B cell (primary cell): ENCODE measurements at regions not wholly inside any gene's neighbourhood (a gene's known extent, or its start where the extent isn't known, plus 50 kb on each side); places are given as distances from the start of the nearest gene placed in this dataset.

Experiments
- ATAC-seq: fragments of 200-7000 bp; cut with Tn5 transposase; one replicate; pipeline ENCODE4 v1.10.0; 2021; ENCODE audit warnings: low read depth, mild to moderate bottlenecking, moderate number of reproducible peaks, moderate library complexity
- CTCF ChIA-PET: fragments of 350-600 bp; sonication (Branson Sonifier 250); formaldehyde crosslinking; loops from one replicate; lab custom pipeline; 2021; ENCODE audit warnings: antibody characterized with exemption, inconsistent platforms; lab: Charles Lee
- POLR2A ChIA-PET: fragments of 350-600 bp; sonication (Branson Sonifier 250); formaldehyde crosslinking; loops from one replicate; lab custom pipeline; 2021; ENCODE audit warnings: antibody characterized with exemption; lab: Charles Lee
- DNase-seq: peaks from one replicate; pipeline ENCODE4 v3.0.0; 2013
- H2AFZ ChIP-seq: 2 replicates; pipeline ENCODE4 v1.6.1; 2012; ENCODE audit warnings: mild to moderate bottlenecking, low read depth, low read length; ENCODE audit not compliant: insufficient read depth, poor library complexity, severe bottlenecking
- H3K27ac ChIP-seq, 2 donors: 1 replicate in 1 of 2; 2 replicates in 1 of 2; pipeline ENCODE4 v1.5.1; 2012 to 2013; ENCODE audit warnings: low read length in 2 of 2, mild to moderate bottlenecking in 2 of 2, moderate library complexity in 1 of 2
- H3K27me3 ChIP-seq, 4 experiments: fragments of 200-600 bp in 1 of 4; sonication (generic) in 1 of 4; replicated peaks in 1 of 4; 1 replicate in 2 of 4; 2 replicates in 2 of 4; pipeline versions ENCODE4 v1.6.1 to v1.7.0; 2013 to 2016; ENCODE audit warnings: low read length in 3 of 4, mild to moderate bottlenecking in 2 of 4, mixed read lengths in 1 of 4, moderate library complexity in 1 of 4; ENCODE audit not compliant: insufficient read depth in 4 of 4, control insufficient read depth in 3 of 4; ENCODE audit errors: control extremely low read depth in 1 of 4
- H3K36me3 ChIP-seq, 2 experiments: replicated peaks in 1 of 2; 1 replicate in 1 of 2; 2 replicates in 1 of 2; pipeline versions ENCODE4 v1.6.1 to v1.7.1; 2013; ENCODE audit warnings: low read length in 1 of 2; ENCODE audit not compliant: insufficient read depth in 2 of 2, control insufficient read depth in 1 of 2; ENCODE audit errors: control extremely low read depth in 1 of 2, extremely low read depth in 1 of 2
- H3K4me1 ChIP-seq, 2 donors: fragments of 200-600 bp in 1 of 2; sonication (generic) in 1 of 2; 1 replicate in 1 of 2; 2 replicates in 1 of 2; pipeline versions ENCODE4 v1.5.1 to v1.6.1; 2013 to 2017; ENCODE audit warnings: low read length in 2 of 2; ENCODE audit not compliant: control insufficient read depth in 2 of 2, insufficient read depth in 2 of 2
- H3K4me2 ChIP-seq: replicated peaks from 2 replicates; pipeline ENCODE3; 2012; ENCODE audit warnings: mild to moderate bottlenecking, low read depth, low read length; ENCODE audit not compliant: poor library complexity, severe bottlenecking
- H3K4me3 ChIP-seq, 5 experiments: fragments of 200-600 bp in 1 of 5; sonication (generic) in 1 of 5; 1 replicate in 3 of 5; 2 replicates in 2 of 5; pipeline versions ENCODE4 v1.5.1 to v1.7.0; 2011 to 2016; ENCODE audit warnings: low read length in 4 of 5, mild to moderate bottlenecking in 4 of 5, low read depth in 2 of 5, control low read depth in 1 of 5, moderate library complexity in 1 of 5; ENCODE audit not compliant: insufficient read depth in 1 of 5; ENCODE audit errors: control extremely low read depth in 1 of 5, extremely low read depth in 1 of 5
- H3K79me2 ChIP-seq: fragments of 200-600 bp; sonication (generic); one replicate; pipeline ENCODE4 v1.6.0; 2016; ENCODE audit warnings: low read length; ENCODE audit not compliant: control insufficient read depth, insufficient read depth
- H3K9ac ChIP-seq: fragments of 200-600 bp; sonication (generic); 2 replicates; pipeline ENCODE4 v1.6.1; 2017; ENCODE audit warnings: mild to moderate bottlenecking, low read length, moderate library complexity
- H3K9me3 ChIP-seq, 3 donors: one replicate each; pipeline versions ENCODE4 v1.6.1 to v1.7.1; 2013; ENCODE audit warnings: low read length in 2 of 3; ENCODE audit not compliant: control insufficient read depth in 2 of 3, insufficient read depth in 1 of 3; ENCODE audit errors: control extremely low read depth in 1 of 3
- H4K20me1 ChIP-seq: 2 replicates; pipeline ENCODE4 v1.6.0; 2012; ENCODE audit warnings: mild to moderate bottlenecking, low read length; ENCODE audit not compliant: insufficient read depth, control insufficient read depth, poor library complexity, severe bottlenecking
- H3K27ac Mint-ChIP-seq: one replicate; pipeline ENCODE4 v1.8.0; 2021; ENCODE audit warnings: mixed read lengths
- H3K27me3 Mint-ChIP-seq: one replicate; pipeline ENCODE4 v1.8.0; 2021; ENCODE audit warnings: mixed read lengths
- H3K4me1 Mint-ChIP-seq: one replicate; pipeline ENCODE4 v1.8.0; 2021; ENCODE audit warnings: mixed read lengths
- H3K4me3 Mint-ChIP-seq: one replicate; pipeline ENCODE4 v1.8.0; 2021; ENCODE audit warnings: mixed read lengths
- H3K9me3 Mint-ChIP-seq: one replicate; pipeline ENCODE4 v1.8.0; 2022; ENCODE audit warnings: mixed read lengths; ENCODE audit not compliant: insufficient read depth
- EZH2 ChIP-seq: IDR thresholded peaks from 2 replicates; pipeline ENCODE4 v1.6.1; 2012; ENCODE audit warnings: borderline replicate concordance, low read depth, mild to moderate bottlenecking, moderate library complexity, low read length; ENCODE audit not compliant: insufficient read depth, poor library complexity, severe bottlenecking
- WGBS: methylation state at CpG from one replicate; pipeline ENCODE4 v1.1.5; 2013; ENCODE audit warnings: missing lambda C conversion rate; ENCODE audit not compliant: insufficient coverage; 5-methylcytosine and 5-hydroxymethylcytosine counted together
- intact Hi-C: fragments of 100-400 bp; cut with micrococcal nuclease; formaldehyde crosslinking; loops from one replicate; pipeline ENCODE4 v1.10.0; 2022
- TF ChIP-seq, protein P1 (sequence below): fragments of 200-600 bp; IDR thresholded peaks from one replicate; pipeline ENCODE4 v1.8.0; 2022; ENCODE audit warnings: antibody characterized with exemption, mild to moderate bottlenecking

DNA sequence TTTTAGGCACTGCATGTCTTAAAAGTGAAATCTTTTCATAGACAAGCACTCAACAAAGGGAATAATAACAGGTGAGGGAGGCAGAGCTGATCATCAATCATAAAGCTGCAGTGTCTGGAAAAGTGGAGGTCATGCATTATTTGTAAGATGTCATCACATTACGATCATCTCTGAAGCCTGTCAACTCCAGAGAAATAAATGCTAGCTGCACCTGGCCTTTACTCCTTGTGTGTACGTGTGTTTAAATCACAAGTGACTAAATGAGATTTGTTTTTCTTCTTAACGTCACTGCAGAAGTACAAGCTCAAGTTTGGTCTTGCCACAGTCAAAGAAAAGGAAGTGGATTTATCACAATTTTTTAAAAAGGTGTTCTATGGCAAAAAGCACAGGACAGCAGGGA lies 275.5 kb upstream of the SGK1 start:
- no peaks in the 10 kb centered on the region for H3K27me3 Mint-ChIP-seq
- ChIA-PET CTCF (no interaction called here), POLR2A (no interaction called here)

DNA sequence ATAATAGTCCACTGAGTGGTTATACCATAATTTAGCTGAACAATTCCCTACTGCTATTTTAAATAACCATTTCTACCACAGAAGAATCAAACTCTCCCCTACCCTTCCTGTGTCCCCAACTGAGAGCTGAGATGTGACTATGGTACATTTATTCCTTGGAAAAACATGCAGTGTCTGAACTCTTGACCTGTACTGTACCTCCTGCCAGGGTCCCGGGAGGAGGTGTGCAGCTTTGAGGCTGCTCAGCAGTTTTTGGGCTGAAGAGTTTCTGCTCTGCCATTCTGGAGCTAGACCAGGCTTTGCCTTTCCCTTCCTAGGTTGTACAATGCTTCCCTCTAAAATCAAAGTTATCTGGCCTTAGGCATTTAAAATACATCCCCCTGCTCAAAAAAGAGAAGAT lies 275.1 kb upstream of the SGK1 start:
- Histone ChIP-seq H3K36me3 (no peaks in the 10 kb centered on the region), H3K9me3 (no peaks in the 10 kb centered on the region), H3K4me3 (no peak overlapping the region), H3K27me3 (no peaks in the 10 kb centered on the region), H3K4me1 (no peaks in the 10 kb centered on the region), H3K27ac (no peak overlapping the region), H3K9ac (no peak overlapping the region), H2AFZ (no peak overlapping the region), H3K4me2 (no peak overlapping the region), H3K79me2 (no peaks in the 10 kb centered on the region), H4K20me1 (no peaks in the 10 kb centered on the region)
- 88% methylated on average over 1 of the region's 1 CpG for WGBS
- no peak for DNase-seq
- Mint-ChIP-seq H3K27ac (no peak overlapping the region), H3K27me3 (no peaks in the 10 kb centered on the region), H3K4me1 (no peaks in the 10 kb centered on the region), H3K4me3 (no peak overlapping the region), H3K9me3 (no peaks in the 10 kb centered on the region)
- POLR2A ChIA-PET, result no interaction called here
- CTCF ChIA-PET, result no interaction called here
- TF ChIP-seq, protein P1, sequence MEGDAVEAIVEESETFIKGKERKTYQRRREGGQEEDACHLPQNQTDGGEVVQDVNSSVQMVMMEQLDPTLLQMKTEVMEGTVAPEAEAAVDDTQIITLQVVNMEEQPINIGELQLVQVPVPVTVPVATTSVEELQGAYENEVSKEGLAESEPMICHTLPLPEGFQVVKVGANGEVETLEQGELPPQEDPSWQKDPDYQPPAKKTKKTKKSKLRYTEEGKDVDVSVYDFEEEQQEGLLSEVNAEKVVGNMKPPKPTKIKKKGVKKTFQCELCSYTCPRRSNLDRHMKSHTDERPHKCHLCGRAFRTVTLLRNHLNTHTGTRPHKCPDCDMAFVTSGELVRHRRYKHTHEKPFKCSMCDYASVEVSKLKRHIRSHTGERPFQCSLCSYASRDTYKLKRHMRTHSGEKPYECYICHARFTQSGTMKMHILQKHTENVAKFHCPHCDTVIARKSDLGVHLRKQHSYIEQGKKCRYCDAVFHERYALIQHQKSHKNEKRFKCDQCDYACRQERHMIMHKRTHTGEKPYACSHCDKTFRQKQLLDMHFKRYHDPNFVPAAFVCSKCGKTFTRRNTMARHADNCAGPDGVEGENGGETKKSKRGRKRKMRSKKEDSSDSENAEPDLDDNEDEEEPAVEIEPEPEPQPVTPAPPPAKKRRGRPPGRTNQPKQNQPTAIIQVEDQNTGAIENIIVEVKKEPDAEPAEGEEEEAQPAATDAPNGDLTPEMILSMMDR, result no peak
- no peak for ATAC-seq
- intact Hi-C loops, result no loop called here

More for the DNA sequence above, 275.5 kb upstream of the SGK1 start:
- Histone ChIP-seq H3K9ac (no peak overlapping the region), H2AFZ (no peak overlapping the region), H3K4me1 (no peaks in the 10 kb centered on the region), H3K36me3 (no peaks in the 10 kb centered on the region), H3K9me3 (no peaks in the 10 kb centered on the region), H4K20me1 (no peaks in the 10 kb centered on the region), H3K27me3 (no peaks in the 10 kb centered on the region), H3K4me3 (no peak overlapping the region), H3K4me2 (no peak overlapping the region), H3K79me2 (no peaks in the 10 kb centered on the region), H3K27ac (no peak overlapping the region)
- DNase-seq (no peak), ATAC-seq (no peak)
- intact Hi-C loops, result no loop called here
- TF ChIP-seq, protein P1, result no peak
- TF ChIP-seq EZH2, result no peak
- no peaks in the 10 kb centered on the region for H3K9me3 Mint-ChIP-seq
- no peaks in the 10 kb centered on the region for H3K4me1 Mint-ChIP-seq
- WGBS, result 100% methylated on average over 1 of the region's 3 CpGs
- no peak overlapping the region for H3K27ac Mint-ChIP-seq
- no peak overlapping the region for H3K4me3 Mint-ChIP-seq
